Upper lobe of left lung (tissue), 4 donors: ENCODE measurements at regions not wholly inside any gene's neighbourhood (a gene's known extent, or its start where the extent isn't known, plus 50 kb on each side); places are given as distances from the start of the nearest gene placed in this dataset.

ENCODE experiments used
- EP300 ChIP-seq, 4 donors: sonication (generic); formaldehyde crosslinking; IDR thresholded peaks; one replicate each; pipeline ENCODE4 v1.5.1; 2017; ENCODE audit warnings: antibody characterized with exemption in 4 of 4, control low read depth in 2 of 4
- POLR2A ChIP-seq, 4 donors: fragments of 450-650 bp; IDR thresholded peaks; one replicate each; pipeline ENCODE4 v1.5.1; 2016 to 2017; ENCODE audit warnings: antibody characterized with exemption in 4 of 4, mild to moderate bottlenecking in 2 of 4
- POLR2AphosphoS5 ChIP-seq, 2 donors: sonication (generic); formaldehyde crosslinking; IDR thresholded peaks; one replicate each; pipeline ENCODE4 v1.5.1; 2017; ENCODE audit warnings: antibody characterized with exemption in 2 of 2
- TF ChIP-seq, protein P1 (sequence below), 6 experiments: fragments of 450-650 bp in 4 of 6; fragments of 200-600 bp in 2 of 6; sonication (generic) in 2 of 6; IDR thresholded peaks; one replicate each; pipeline ENCODE4 v1.5.1; 2016 to 2019; ENCODE audit warnings: antibody characterized with exemption in 6 of 6

DNA sequence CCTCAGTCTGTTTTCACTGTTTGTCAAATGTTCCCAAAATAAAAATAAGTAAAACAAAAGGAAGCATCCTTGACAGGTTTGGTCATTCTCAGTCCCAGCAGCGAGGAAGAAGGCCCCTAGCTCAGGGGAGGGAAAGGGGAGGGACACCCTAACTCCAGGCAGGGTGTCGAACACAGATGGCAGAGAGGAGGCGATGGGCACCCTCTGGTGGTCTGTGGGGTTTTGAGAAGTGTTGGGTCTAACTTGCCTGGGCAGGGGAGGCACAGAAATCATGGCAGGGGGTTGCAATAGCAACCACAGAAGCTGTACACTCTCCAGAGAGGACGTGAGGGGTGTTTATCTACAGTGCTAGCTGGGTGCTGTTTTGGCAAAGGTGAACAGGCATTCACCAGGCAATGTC lies 229.8 kb upstream of the SFRP2 start:
- TF ChIP-seq POLR2AphosphoS5 (IDR thresholded peaks at IDR 0.05): no peak
- TF ChIP-seq, protein P1, sequence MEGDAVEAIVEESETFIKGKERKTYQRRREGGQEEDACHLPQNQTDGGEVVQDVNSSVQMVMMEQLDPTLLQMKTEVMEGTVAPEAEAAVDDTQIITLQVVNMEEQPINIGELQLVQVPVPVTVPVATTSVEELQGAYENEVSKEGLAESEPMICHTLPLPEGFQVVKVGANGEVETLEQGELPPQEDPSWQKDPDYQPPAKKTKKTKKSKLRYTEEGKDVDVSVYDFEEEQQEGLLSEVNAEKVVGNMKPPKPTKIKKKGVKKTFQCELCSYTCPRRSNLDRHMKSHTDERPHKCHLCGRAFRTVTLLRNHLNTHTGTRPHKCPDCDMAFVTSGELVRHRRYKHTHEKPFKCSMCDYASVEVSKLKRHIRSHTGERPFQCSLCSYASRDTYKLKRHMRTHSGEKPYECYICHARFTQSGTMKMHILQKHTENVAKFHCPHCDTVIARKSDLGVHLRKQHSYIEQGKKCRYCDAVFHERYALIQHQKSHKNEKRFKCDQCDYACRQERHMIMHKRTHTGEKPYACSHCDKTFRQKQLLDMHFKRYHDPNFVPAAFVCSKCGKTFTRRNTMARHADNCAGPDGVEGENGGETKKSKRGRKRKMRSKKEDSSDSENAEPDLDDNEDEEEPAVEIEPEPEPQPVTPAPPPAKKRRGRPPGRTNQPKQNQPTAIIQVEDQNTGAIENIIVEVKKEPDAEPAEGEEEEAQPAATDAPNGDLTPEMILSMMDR (IDR thresholded peaks at IDR 0.05): no peak
- TF ChIP-seq POLR2A (IDR thresholded peaks at IDR 0.05): no peak
- TF ChIP-seq EP300 (IDR thresholded peaks at IDR 0.05): no peak
